Ascending aorta (tissue), 2 donors: ENCODE measurements at regions not wholly inside any gene's neighbourhood (a gene's known extent, or its start where the extent isn't known, plus 50 kb on each side); places are given as distances from the start of the nearest gene placed in this dataset.

Experiments used
- DNase-seq, 2 donors: peaks; one replicate each; pipeline ENCODE4 v3.0.0-alpha.2; 2019; ENCODE audit warnings: low spot score in 2 of 2
- H3K27ac ChIP-seq, 2 donors: fragments of 200-600 bp; sonication (generic); one replicate each; pipeline ENCODE4 v1.5.1; 2016 to 2017; ENCODE audit warnings: mild to moderate bottlenecking in 1 of 2
- H3K27me3 ChIP-seq: fragments of 200-600 bp; sonication (generic); one replicate; pipeline ENCODE4 v1.5.1; 2017
- H3K36me3 ChIP-seq, 2 donors: fragments of 200-600 bp; sonication (generic); one replicate each; pipeline ENCODE4 v1.5.1; 2016
- H3K4me1 ChIP-seq, 2 donors: fragments of 200-600 bp; sonication (generic); one replicate each; pipeline ENCODE4 v1.5.1; 2016 to 2017; ENCODE audit warnings: mild to moderate bottlenecking in 1 of 2
- H3K4me3 ChIP-seq, 2 donors: fragments of 200-600 bp; sonication (generic); one replicate each; pipeline ENCODE4 v1.5.1; 2016 to 2017; ENCODE audit warnings: mild to moderate bottlenecking in 1 of 2
- H3K9me3 ChIP-seq, 2 donors: fragments of 200-600 bp; sonication (generic); one replicate each; pipeline ENCODE4 v1.5.1; 2016
- intact Hi-C: fragments of 100-400 bp; cut with DNase I; formaldehyde crosslinking; loops from one replicate; pipeline ENCODE4 v1.15.1; 2023
- TF ChIP-seq, protein P1 (sequence below), 3 experiments: fragments of 200-600 bp in 2 of 3; fragments of 450-650 bp in 1 of 3; sonication (generic) in 2 of 3; IDR thresholded peaks; one replicate each; pipeline ENCODE4 v1.5.1; 2016 to 2019; ENCODE audit warnings: antibody characterized with exemption in 3 of 3, mild to moderate bottlenecking in 1 of 3, moderate library complexity in 1 of 3

DNA sequence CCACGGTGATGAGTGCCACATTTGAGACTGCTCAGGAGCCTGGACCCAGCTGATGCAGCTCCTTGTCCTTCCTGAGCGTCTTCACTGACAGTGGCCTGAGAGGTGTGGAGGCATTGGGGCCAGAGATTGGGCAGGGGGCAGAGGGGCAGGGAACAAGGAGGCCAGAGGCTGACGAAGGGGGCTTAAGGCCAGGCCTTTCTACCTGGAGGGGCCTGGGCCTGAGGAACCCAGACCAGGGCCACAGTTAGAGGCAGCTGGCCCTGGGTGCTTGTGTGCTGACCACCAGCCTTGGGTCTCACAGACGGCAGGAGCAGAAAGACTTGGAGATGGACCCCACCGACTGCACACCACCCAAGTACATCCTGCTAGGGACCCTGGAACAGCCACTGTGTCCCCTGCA is 168.2 kb upstream of the ZNF267 start:
- TF ChIP-seq, protein P1, sequence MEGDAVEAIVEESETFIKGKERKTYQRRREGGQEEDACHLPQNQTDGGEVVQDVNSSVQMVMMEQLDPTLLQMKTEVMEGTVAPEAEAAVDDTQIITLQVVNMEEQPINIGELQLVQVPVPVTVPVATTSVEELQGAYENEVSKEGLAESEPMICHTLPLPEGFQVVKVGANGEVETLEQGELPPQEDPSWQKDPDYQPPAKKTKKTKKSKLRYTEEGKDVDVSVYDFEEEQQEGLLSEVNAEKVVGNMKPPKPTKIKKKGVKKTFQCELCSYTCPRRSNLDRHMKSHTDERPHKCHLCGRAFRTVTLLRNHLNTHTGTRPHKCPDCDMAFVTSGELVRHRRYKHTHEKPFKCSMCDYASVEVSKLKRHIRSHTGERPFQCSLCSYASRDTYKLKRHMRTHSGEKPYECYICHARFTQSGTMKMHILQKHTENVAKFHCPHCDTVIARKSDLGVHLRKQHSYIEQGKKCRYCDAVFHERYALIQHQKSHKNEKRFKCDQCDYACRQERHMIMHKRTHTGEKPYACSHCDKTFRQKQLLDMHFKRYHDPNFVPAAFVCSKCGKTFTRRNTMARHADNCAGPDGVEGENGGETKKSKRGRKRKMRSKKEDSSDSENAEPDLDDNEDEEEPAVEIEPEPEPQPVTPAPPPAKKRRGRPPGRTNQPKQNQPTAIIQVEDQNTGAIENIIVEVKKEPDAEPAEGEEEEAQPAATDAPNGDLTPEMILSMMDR (IDR thresholded peaks at IDR 0.05), result no peak
- H3K36me3 ChIP-seq, result peaks cover 8 to 24% of the 10 kb centered on the region in 2 donors
- no peaks in the 10 kb centered on the region for H3K4me1 ChIP-seq
- H3K27ac ChIP-seq, result no peak overlapping the region
- no peak overlapping the region for H3K4me3 ChIP-seq
- no peaks in the 10 kb centered on the region for H3K9me3 ChIP-seq
- H3K27me3 ChIP-seq, result no peaks in the 10 kb centered on the region
- no peak for DNase-seq
- intact Hi-C loops, result no loop called here

DNA sequence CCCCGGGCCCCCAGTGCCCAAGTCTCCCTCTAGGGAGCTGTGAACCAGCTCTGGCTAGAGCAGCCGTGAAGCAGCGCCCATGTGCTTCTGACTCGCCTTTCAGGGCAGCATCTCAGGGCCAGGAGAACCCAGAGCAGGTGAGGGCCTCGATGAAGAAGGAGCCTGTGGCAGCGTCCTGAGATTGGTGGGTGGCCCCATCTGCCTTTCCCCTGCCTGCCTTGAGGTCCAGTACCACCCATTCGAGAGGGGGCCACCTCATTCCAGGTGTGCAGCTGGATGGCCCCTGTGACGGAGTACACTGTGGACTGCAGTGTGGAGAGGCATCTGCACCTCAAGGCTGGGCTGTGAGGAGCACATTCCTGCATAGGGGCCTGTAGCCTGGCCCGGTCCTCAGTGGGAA is 167.3 kb upstream of the ZNF267 start:
- Histone ChIP-seq H3K27ac (no peak overlapping the region), H3K4me3 (no peak overlapping the region), H3K9me3 (no peaks in the 10 kb centered on the region), H3K36me3 (peaks cover 8 to 24% of the 10 kb centered on the region in 2 donors), H3K27me3 (no peaks in the 10 kb centered on the region), H3K4me1 (no peaks in the 10 kb centered on the region)
- intact Hi-C loops, result no loop called here
- no peak for DNase-seq
- TF ChIP-seq, protein P1 (IDR thresholded peaks at IDR 0.05), result no peak

DNA sequence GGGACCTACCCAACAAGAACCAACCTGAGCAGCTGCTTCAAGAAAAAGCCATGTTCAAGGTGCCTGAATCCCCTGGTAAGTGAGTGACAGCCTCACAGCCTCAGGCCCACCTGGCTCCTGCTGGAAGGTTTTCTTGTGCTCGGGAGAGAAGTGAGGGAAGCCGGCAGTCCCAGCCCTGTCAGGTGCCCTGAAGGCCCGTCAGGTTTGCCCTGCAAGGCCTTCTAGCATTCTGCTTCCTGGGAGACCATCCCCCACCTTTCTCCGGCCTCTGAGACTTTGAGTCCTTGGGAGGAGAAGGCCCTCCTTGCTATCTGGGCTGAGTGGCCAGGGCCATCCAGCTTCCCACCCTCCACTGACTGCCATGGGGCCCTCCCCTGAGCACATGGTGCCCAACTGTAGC is 166.7 kb upstream of the ZNF267 start:
- no peak for DNase-seq
- H3K4me3 ChIP-seq, result no peak overlapping the region
- peaks cover 8 to 24% of the 10 kb centered on the region in 2 donors for H3K36me3 ChIP-seq
- H3K4me1 ChIP-seq, result no peaks in the 10 kb centered on the region
- H3K27me3 ChIP-seq, result no peaks in the 10 kb centered on the region
- TF ChIP-seq, protein P1 (IDR thresholded peaks at IDR 0.05), result no peak
- intact Hi-C loops, result no loop called here
- H3K9me3 ChIP-seq, result no peaks in the 10 kb centered on the region
- no peak overlapping the region for H3K27ac ChIP-seq

DNA sequence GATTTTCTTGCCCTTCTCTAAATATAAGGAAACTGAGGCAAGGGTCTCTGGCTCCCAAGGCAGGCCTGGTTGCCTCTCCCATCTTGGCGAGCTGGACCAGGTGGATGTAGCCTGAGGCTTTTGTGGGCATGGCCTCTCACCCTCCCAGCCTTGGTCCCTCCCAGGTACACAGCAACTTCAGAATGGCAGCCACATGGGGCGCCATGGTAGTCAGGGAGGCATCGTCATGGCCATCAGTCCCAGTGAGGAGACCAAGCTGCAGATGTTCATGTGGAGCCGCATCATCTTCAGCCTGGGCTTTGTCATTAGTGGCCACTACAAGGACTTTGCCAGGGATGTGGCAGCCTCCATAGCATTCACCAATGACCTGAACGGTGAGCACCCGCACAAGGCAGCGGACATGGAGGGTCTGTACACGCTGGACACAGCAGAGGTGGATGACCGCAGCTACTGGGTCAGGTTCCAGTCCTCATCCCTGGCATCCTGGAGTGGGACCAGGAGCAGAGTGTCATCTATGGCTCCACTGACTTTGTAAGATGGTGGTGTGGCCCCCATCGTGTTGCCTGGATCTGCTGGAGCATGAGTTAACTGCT is 165.8 kb upstream of the ZNF267 start:
- no peak overlapping the region for H3K4me3 ChIP-seq
- intact Hi-C loops, result no loop called here
- TF ChIP-seq, protein P1 (IDR thresholded peaks at IDR 0.05), result no peak
- DNase-seq, result no peak
- no peaks in the 10 kb centered on the region for H3K27me3 ChIP-seq
- no peaks in the 10 kb centered on the region for H3K9me3 ChIP-seq
- no peak overlapping the region for H3K27ac ChIP-seq
- peaks cover 8 to 24% of the 10 kb centered on the region in 2 donors for H3K36me3 ChIP-seq
- peaks cover 0 to 2% of the 10 kb centered on the region in 2 donors for H3K4me1 ChIP-seq

DNA sequence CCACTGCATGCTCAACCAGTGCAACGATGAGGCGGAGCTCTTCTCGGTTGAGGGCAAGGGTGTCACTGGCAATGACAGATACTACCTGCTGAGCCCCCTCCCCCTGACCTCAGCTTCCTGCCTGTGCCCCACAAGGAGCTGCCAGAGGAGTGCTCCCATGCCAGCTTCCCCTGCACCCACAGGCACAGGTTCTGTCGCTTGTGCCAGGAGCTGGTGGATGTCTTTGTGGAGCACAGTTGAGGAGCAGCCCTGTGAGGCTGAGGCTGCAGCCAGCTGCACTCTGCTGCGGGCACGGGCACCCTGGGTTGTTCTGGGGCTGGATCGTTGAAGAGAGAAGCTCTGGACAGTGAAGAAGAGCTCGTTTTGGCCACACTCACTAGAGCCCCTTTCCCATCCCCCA is 165.3 kb upstream of the ZNF267 start:
- intact Hi-C loops, result no loop called here
- H3K9me3 ChIP-seq, result no peaks in the 10 kb centered on the region
- TF ChIP-seq, protein P1 (IDR thresholded peaks at IDR 0.05), result no peak
- no peaks in the 10 kb centered on the region for H3K27me3 ChIP-seq
- H3K4me3 ChIP-seq, result no peak overlapping the region
- H3K27ac ChIP-seq, result no peak overlapping the region
- peaks cover 8 to 24% of the 10 kb centered on the region in 2 donors for H3K36me3 ChIP-seq
- peaks cover 0 to 2% of the 10 kb centered on the region in 2 donors for H3K4me1 ChIP-seq
- DNase-seq, result no peak

DNA sequence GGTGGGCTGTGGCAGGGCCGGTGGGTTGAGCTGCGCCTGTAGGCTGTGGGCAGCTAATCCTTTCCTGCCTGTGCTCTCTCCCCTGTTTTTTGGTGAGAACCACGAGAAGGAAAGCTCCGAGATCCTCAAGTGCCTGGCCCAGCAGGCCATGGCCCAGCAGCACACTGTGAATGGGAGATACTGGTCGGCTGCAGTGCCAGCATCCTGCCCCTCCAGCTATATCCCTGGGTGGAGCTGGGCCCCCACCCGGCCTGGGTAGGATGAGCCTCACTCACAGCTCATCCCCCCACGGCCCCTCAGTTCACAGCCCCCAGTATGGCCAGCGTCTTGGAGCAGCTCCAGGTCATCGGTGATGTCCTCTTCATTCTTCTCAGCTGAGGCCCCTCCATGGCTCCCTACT is 164.4 kb upstream of the ZNF267 start:
- TF ChIP-seq, protein P1 (IDR thresholded peaks at IDR 0.05), result no peak
- Histone ChIP-seq H3K4me1 (peaks cover 0 to 4% of the 10 kb centered on the region in 2 donors), H3K36me3 (peaks cover 8 to 22% of the 10 kb centered on the region in 2 donors), H3K27ac (no peak overlapping the region), H3K4me3 (no peak overlapping the region), H3K27me3 (no peaks in the 10 kb centered on the region), H3K9me3 (no peaks in the 10 kb centered on the region)
- DNase-seq, result no peak
- intact Hi-C loops, result no loop called here
